CD8-positive, alpha-beta memory T cell (primary cell): ENCODE measurements at regions not wholly inside any gene's neighbourhood (a gene's known extent, or its start where the extent isn't known, plus 50 kb on each side); places are given as distances from the start of the nearest gene placed in this dataset.

ENCODE experiments used
- CTCF ChIA-PET: fragments of 350-600 bp; sonication (Branson Sonifier 250); formaldehyde crosslinking; loops from one replicate; lab custom pipeline; 2021; ENCODE audit warnings: antibody characterized with exemption; lab: Charles Lee
- POLR2A ChIA-PET: fragments of 350-600 bp; sonication (Branson Sonifier 250); formaldehyde crosslinking; loops from one replicate; lab custom pipeline; 2021; ENCODE audit warnings: antibody characterized with exemption; lab: Charles Lee
- DNase-seq, 5 donors: peaks; one replicate each; pipeline versions ENCODE4 v3.0.0 to v3.0.0-alpha.2; 2020 to 2022; ENCODE audit warnings: mixed read lengths in 1 of 5
- H3K27ac ChIP-seq: one replicate; pipeline ENCODE4 v1.7.0; 2013; ENCODE audit warnings: low read depth, mild to moderate bottlenecking, low read length, moderate library complexity
- H3K27me3 ChIP-seq: 2 replicates; pipeline ENCODE4 v1.7.0; 2013; ENCODE audit warnings: low read length, mild to moderate bottlenecking; ENCODE audit not compliant: insufficient read depth, poor library complexity, severe bottlenecking
- H3K36me3 ChIP-seq: 2 replicates; pipeline ENCODE4 v1.7.0; 2013; ENCODE audit warnings: mild to moderate bottlenecking, low read length, moderate library complexity; ENCODE audit not compliant: insufficient read depth
- H3K4me1 ChIP-seq: 2 replicates; pipeline ENCODE4 v1.7.0; 2013; ENCODE audit warnings: mild to moderate bottlenecking, low read length, moderate library complexity; ENCODE audit not compliant: insufficient read depth
- H3K4me3 ChIP-seq: 2 replicates; pipeline ENCODE4 v1.7.0; 2013; ENCODE audit warnings: mild to moderate bottlenecking, low read length
- H3K9me3 ChIP-seq: 2 replicates; pipeline ENCODE4 v1.7.0; 2013; ENCODE audit warnings: mild to moderate bottlenecking, low read length
- H3K27ac Mint-ChIP-seq, 8 donors: one replicate each; pipeline ENCODE4 v1.8.0; 2020 to 2021; ENCODE audit warnings: mixed read lengths in 8 of 8, mild to moderate bottlenecking in 6 of 8, inconsistent platforms in 3 of 8, moderate library complexity in 3 of 8
- H3K27me3 Mint-ChIP-seq, 2 donors: one replicate each; pipeline ENCODE4 v1.8.0; 2020 to 2021; ENCODE audit warnings: mixed read lengths in 2 of 2, mild to moderate bottlenecking in 1 of 2, moderate library complexity in 1 of 2
- H3K36me3 Mint-ChIP-seq, 3 donors: one replicate each; pipeline ENCODE4 v1.8.0; 2020 to 2021; ENCODE audit warnings: mixed read lengths in 3 of 3, inconsistent platforms in 1 of 3, mild to moderate bottlenecking in 1 of 3
- H3K4me1 Mint-ChIP-seq, 3 donors: one replicate each; pipeline ENCODE4 v1.8.0; 2020 to 2021; ENCODE audit warnings: mixed read lengths in 3 of 3, inconsistent platforms in 1 of 3, mild to moderate bottlenecking in 1 of 3
- H3K4me3 Mint-ChIP-seq, 7 donors: one replicate each; pipeline ENCODE4 v1.8.0; 2020 to 2021; ENCODE audit warnings: mixed read lengths in 7 of 7, mild to moderate bottlenecking in 6 of 7, moderate library complexity in 4 of 7, inconsistent platforms in 2 of 7
- H3K9me3 Mint-ChIP-seq, 5 donors: one replicate each; pipeline ENCODE4 v1.8.0; 2020 to 2022; ENCODE audit warnings: mixed read lengths in 5 of 5, mild to moderate bottlenecking in 3 of 5, moderate library complexity in 2 of 5, inconsistent platforms in 1 of 5

- no peak overlapping the region for H3K4me3 Mint-ChIP-seq
- H3K4me1 Mint-ChIP-seq = no peaks in the 10 kb centered on the region
- no peak overlapping the region for H3K27ac ChIP-seq
- DNase-seq = no peak
- H3K27ac Mint-ChIP-seq = no peak overlapping the region
- ChIA-PET CTCF (no interaction called here), POLR2A (no interaction called here)
- no peaks in the 10 kb centered on the region for H3K36me3 Mint-ChIP-seq
- H3K36me3 ChIP-seq = no peaks in the 10 kb centered on the region
- no peaks in the 10 kb centered on the region for H3K27me3 ChIP-seq
- no peaks in the 10 kb centered on the region for H3K4me1 ChIP-seq
- H3K9me3 Mint-ChIP-seq = peaks cover 7 to 14% (median 11%) of the 10 kb centered on the region in 5 donors
- H3K27me3 Mint-ChIP-seq = peaks cover 0 to 2% of the 10 kb centered on the region in 2 donors
- H3K9me3 ChIP-seq = no peaks in the 10 kb centered on the region
- H3K4me3 ChIP-seq = no peak overlapping the region
Observed at GRCh38 chr11:106391771-106392420, 314.4 kb downstream of the AASDHPPT start.

GRCh38 chr11:106395716-106396349, 318.4 kb downstream of the AASDHPPT start:
- H3K4me3 Mint-ChIP-seq = no peak overlapping the region
- H3K4me3 ChIP-seq = no peak overlapping the region
- H3K27me3 Mint-ChIP-seq = no peaks in the 10 kb centered on the region
- no peaks in the 10 kb centered on the region for H3K27me3 ChIP-seq
- no peak overlapping the region for H3K27ac ChIP-seq
- no peaks in the 10 kb centered on the region for H3K9me3 ChIP-seq
- no peaks in the 10 kb centered on the region for H3K36me3 Mint-ChIP-seq
- no peak for DNase-seq
- no peaks in the 10 kb centered on the region for H3K36me3 ChIP-seq
- H3K9me3 Mint-ChIP-seq = peaks cover 4 to 18% (median 10%) of the 10 kb centered on the region in 5 donors
- H3K4me1 Mint-ChIP-seq = no peaks in the 10 kb centered on the region
- CTCF ChIA-PET = no interaction called here
- H3K27ac Mint-ChIP-seq = no peak overlapping the region
- no peaks in the 10 kb centered on the region for H3K4me1 ChIP-seq
- POLR2A ChIA-PET = no interaction called here

GRCh38 chr11:106397787-106398501, 320.5 kb downstream of the AASDHPPT start:
- no peaks in the 10 kb centered on the region for H3K4me1 ChIP-seq
- no peak overlapping the region for H3K27ac Mint-ChIP-seq
- ChIA-PET CTCF (no interaction called here), POLR2A (no interaction called here)
- DNase-seq = no peak
- H3K4me1 Mint-ChIP-seq = no peaks in the 10 kb centered on the region
- H3K4me3 ChIP-seq = no peak overlapping the region
- no peaks in the 10 kb centered on the region for H3K36me3 Mint-ChIP-seq
- no peak overlapping the region for H3K27ac ChIP-seq
- no peaks in the 10 kb centered on the region for H3K9me3 ChIP-seq
- H3K4me3 Mint-ChIP-seq = no peak overlapping the region
- H3K9me3 Mint-ChIP-seq = peaks cover 4 to 18% (median 10%) of the 10 kb centered on the region in 5 donors
- no peaks in the 10 kb centered on the region for H3K27me3 Mint-ChIP-seq
- H3K27me3 ChIP-seq = no peaks in the 10 kb centered on the region
- H3K36me3 ChIP-seq = no peaks in the 10 kb centered on the region

GRCh38 chr11:106398502-106399075, 321.1 kb downstream of the AASDHPPT start:
- H3K36me3 Mint-ChIP-seq = no peaks in the 10 kb centered on the region
- no peaks in the 10 kb centered on the region for H3K27me3 Mint-ChIP-seq
- no peak for DNase-seq
- H3K4me3 ChIP-seq = no peak overlapping the region
- peaks cover 6 to 21% (median 10%) of the 10 kb centered on the region in 5 donors for H3K9me3 Mint-ChIP-seq
- POLR2A ChIA-PET = no interaction called here
- no peak overlapping the region for H3K27ac ChIP-seq
- no peaks in the 10 kb centered on the region for H3K4me1 ChIP-seq
- CTCF ChIA-PET = no interaction called here
- no peaks in the 10 kb centered on the region for H3K9me3 ChIP-seq
- no peak overlapping the region for H3K4me3 Mint-ChIP-seq
- no peak overlapping the region for H3K27ac Mint-ChIP-seq
- no peaks in the 10 kb centered on the region for H3K27me3 ChIP-seq
- H3K36me3 ChIP-seq = no peaks in the 10 kb centered on the region
- H3K4me1 Mint-ChIP-seq = no peaks in the 10 kb centered on the region

- H3K4me3 ChIP-seq = no peak overlapping the region
- H3K27me3 ChIP-seq = no peaks in the 10 kb centered on the region
- ChIA-PET POLR2A (no interaction called here), CTCF (no interaction called here)
- Mint-ChIP-seq H3K9me3 (peaks cover 7 to 22% (median 10%) of the 10 kb centered on the region in 5 donors), H3K36me3 (no peaks in the 10 kb centered on the region), H3K4me3 (no peak overlapping the region), H3K4me1 (no peaks in the 10 kb centered on the region), H3K27me3 (no peaks in the 10 kb centered on the region), H3K27ac (peak overlapping the region in 1 of 8 donors; percentile 34)
- no peaks in the 10 kb centered on the region for H3K36me3 ChIP-seq
- no peaks in the 10 kb centered on the region for H3K9me3 ChIP-seq
- no peak overlapping the region for H3K27ac ChIP-seq
- H3K4me1 ChIP-seq = no peaks in the 10 kb centered on the region
- DNase-seq = no peak
Observed at GRCh38 chr11:106399076-106399511, 321.6 kb downstream of the AASDHPPT start.

- DNase-seq = no peak
- H3K4me3 ChIP-seq = no peak overlapping the region
- H3K4me1 ChIP-seq = no peaks in the 10 kb centered on the region
- H3K27ac ChIP-seq = no peak overlapping the region
- Mint-ChIP-seq H3K27me3 (no peaks in the 10 kb centered on the region), H3K9me3 (peaks cover 8 to 22% (median 10%) of the 10 kb centered on the region in 5 donors), H3K36me3 (no peaks in the 10 kb centered on the region), H3K4me1 (no peaks in the 10 kb centered on the region), H3K27ac (no peak overlapping the region), H3K4me3 (no peak overlapping the region)
- CTCF ChIA-PET = no interaction called here
- H3K9me3 ChIP-seq = no peaks in the 10 kb centered on the region
- POLR2A ChIA-PET = no interaction called here
- H3K36me3 ChIP-seq = no peaks in the 10 kb centered on the region
- no peaks in the 10 kb centered on the region for H3K27me3 ChIP-seq
Observed at GRCh38 chr11:106399624-106400023, 322.2 kb downstream of the AASDHPPT start.

GRCh38 chr11:106400949-106401570, 323.6 kb downstream of the AASDHPPT start:
- Histone ChIP-seq H3K9me3 (no peaks in the 10 kb centered on the region), H3K27ac (no peak overlapping the region), H3K4me3 (no peak overlapping the region), H3K4me1 (no peaks in the 10 kb centered on the region), H3K27me3 (no peaks in the 10 kb centered on the region), H3K36me3 (no peaks in the 10 kb centered on the region)
- no peaks in the 10 kb centered on the region for H3K36me3 Mint-ChIP-seq
- CTCF ChIA-PET = no interaction called here
- H3K4me1 Mint-ChIP-seq = no peaks in the 10 kb centered on the region
- no peak overlapping the region for H3K4me3 Mint-ChIP-seq
- DNase-seq = no peak
- no peaks in the 10 kb centered on the region for H3K27me3 Mint-ChIP-seq
- no peak overlapping the region for H3K27ac Mint-ChIP-seq
- POLR2A ChIA-PET = no interaction called here
- peaks cover 4 to 18% (median 5%) of the 10 kb centered on the region in 5 donors for H3K9me3 Mint-ChIP-seq
